Adrenal gland (tissue), 9 donors: ENCODE measurements at regions not wholly inside any gene's neighbourhood (a gene's known extent, or its start where the extent isn't known, plus 50 kb on each side); places are given as distances from the start of the nearest gene placed in this dataset.

Experiments used
- DNase-seq, 7 donors: peaks; one replicate each; pipeline ENCODE4 v3.0.0-alpha.2; 2019 to 2020
- H3K27ac ChIP-seq, 5 donors: fragments of 200-600 bp; sonication (generic) in 4 of 5; 1 replicate in 3 of 5; 2 replicates in 2 of 5; pipeline versions ENCODE4 v1.5.1 to v1.8.0; 2016 to 2020; ENCODE audit warnings: mild to moderate bottlenecking in 1 of 5
- H3K27me3 ChIP-seq: fragments of 200-600 bp; 2 replicates; pipeline ENCODE4 v1.8.0; 2021
- H3K36me3 ChIP-seq, 2 donors: fragments of 200-600 bp; replicated peaks in 1 of 2; 1 replicate in 1 of 2; 2 replicates in 1 of 2; pipeline versions ENCODE4 v1.5.1 to v1.8.0; 2018 to 2022
- H3K4me1 ChIP-seq, 2 donors: fragments of 200-600 bp; replicated peaks in 1 of 2; 1 replicate in 1 of 2; 2 replicates in 1 of 2; pipeline versions ENCODE4 v1.5.1 to v1.8.0; 2018 to 2021
- H3K4me3 ChIP-seq, 4 donors: fragments of 200-600 bp; sonication (generic) in 3 of 4; one replicate each; pipeline ENCODE4 v1.5.1; 2016 to 2018
- H3K9me3 ChIP-seq, 3 donors: fragments of 200-600 bp; sonication (generic) in 1 of 3; replicated peaks in 1 of 3; 1 replicate in 2 of 3; 2 replicates in 1 of 3; pipeline versions ENCODE4 v1.5.1 to v1.8.0; 2016 to 2021
- CTCF ChIP-seq, 6 experiments: fragments of 450-650 bp in 4 of 6; fragments of 200-600 bp in 2 of 6; sonication (generic) in 1 of 6; IDR thresholded peaks; 1 replicate in 5 of 6; 2 replicates in 1 of 6; pipeline versions ENCODE4 v1.5.1 to v1.8.0; 2016 to 2021; ENCODE audit warnings: antibody characterized with exemption in 6 of 6, mild to moderate bottlenecking in 2 of 6, moderate library complexity in 1 of 6
- POLR2A ChIP-seq, 2 donors: fragments of 450-650 bp; IDR thresholded peaks; one replicate each; pipeline ENCODE4 v1.6.1; 2017; ENCODE audit warnings: antibody characterized with exemption in 2 of 2, mild to moderate bottlenecking in 2 of 2, moderate library complexity in 1 of 2
- WGBS, 4 donors: extraction: QIAGEN DNeasy Blood & Tissue Kit in 2 of 4; methylation state at CpG; one replicate each; pipeline versions ENCODE4 v1.1.5 to v1.1.7; 2013 to 2017; 5-methylcytosine and 5-hydroxymethylcytosine counted together
- intact Hi-C, 2 donors: fragments of 100-400 bp; cut with DNase I; formaldehyde crosslinking; loops; one replicate each; pipeline versions ENCODE4 v1.14.1 to v1.15.0; 2022 to 2023
- donor health status: healthy with polysubstance abuse.
- donor health status: Bipolar disorder and iron deficiency.
- donor health status: DM: yes; HTN: yes; CAD: no.
- donor health status: DM: no; HTN: no; CAD: no.
- donor health status: DM: no; HTN: no; CAD: no.

GRCh38 chr16:6898896-6899295 lies 433.7 kb upstream of the RBFOX1 start:
- no peak for DNase-seq
- Histone ChIP-seq H3K27me3 (no peaks in the 10 kb centered on the region), H3K36me3 (no peaks in the 10 kb centered on the region), H3K9me3 (no peaks in the 10 kb centered on the region), H3K4me1 (no peaks in the 10 kb centered on the region), H3K27ac (no peak overlapping the region), H3K4me3 (no peak overlapping the region)
- 74 to 87% (median 81%) methylated on average over 10 of the region's 10 CpGs for WGBS, 4 donors
- TF ChIP-seq POLR2A (IDR thresholded peaks at IDR 0.05) (no peak), CTCF (IDR thresholded peaks at IDR 0.05) (no peak)
- intact Hi-C loops = no loop called here

DNA sequence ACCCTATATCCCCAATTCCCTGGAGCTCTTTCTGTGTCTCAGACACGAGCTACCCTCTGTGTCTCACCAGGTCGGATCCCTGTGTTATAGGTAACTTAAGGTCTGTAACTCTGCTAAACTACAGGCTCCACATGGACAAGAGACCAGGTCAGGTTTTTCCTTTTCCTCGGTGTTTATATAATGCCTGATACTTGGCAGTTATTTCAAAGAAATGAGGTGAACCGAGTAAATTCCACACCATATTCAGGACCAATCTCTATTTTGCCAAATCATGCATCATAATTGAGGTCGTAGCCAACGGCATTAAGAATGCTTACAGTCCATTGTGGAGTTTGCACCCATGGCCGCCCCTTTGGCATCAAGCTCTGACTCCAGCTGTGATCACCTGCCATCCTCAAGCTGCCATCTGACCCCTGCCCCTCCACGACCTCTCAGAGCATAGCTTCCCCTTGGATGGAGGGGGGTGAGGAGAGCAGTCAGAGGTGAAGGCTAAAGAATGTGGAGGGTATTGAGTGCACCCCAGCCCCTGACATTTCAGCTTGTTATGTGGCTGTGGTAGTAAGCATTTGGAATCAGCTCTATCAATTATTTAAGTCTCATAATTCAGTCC lies 434.7 kb upstream of the RBFOX1 start:
- Histone ChIP-seq H3K27ac (no peak overlapping the region), H3K27me3 (no peaks in the 10 kb centered on the region), H3K9me3 (no peaks in the 10 kb centered on the region), H3K4me1 (no peaks in the 10 kb centered on the region), H3K36me3 (no peaks in the 10 kb centered on the region), H3K4me3 (no peak overlapping the region)
- intact Hi-C loops = no loop called here
- TF ChIP-seq POLR2A (IDR thresholded peaks at IDR 0.05) (no peak), CTCF (IDR thresholded peaks at IDR 0.05) (no peak)
- no peak for DNase-seq
- WGBS, 4 donors = 46 to 59% (median 50%) methylated on average over 8 of the region's 8 CpGs

GRCh38 chr16:6892966-6893365 lies 439.7 kb upstream of the RBFOX1 start:
- Histone ChIP-seq H3K27ac (no peak overlapping the region), H3K4me1 (no peaks in the 10 kb centered on the region), H3K36me3 (no peaks in the 10 kb centered on the region), H3K4me3 (no peak overlapping the region), H3K9me3 (no peaks in the 10 kb centered on the region), H3K27me3 (no peaks in the 10 kb centered on the region)
- WGBS, 4 donors = 38 to 43% (median 40%) methylated on average over 4 of the region's 4 CpGs
- no peak for TF ChIP-seq CTCF (IDR thresholded peaks at IDR 0.05)
- TF ChIP-seq POLR2A (IDR thresholded peaks at IDR 0.05) = no peak
- DNase-seq = no peak
- intact Hi-C loops = no loop called here

DNA sequence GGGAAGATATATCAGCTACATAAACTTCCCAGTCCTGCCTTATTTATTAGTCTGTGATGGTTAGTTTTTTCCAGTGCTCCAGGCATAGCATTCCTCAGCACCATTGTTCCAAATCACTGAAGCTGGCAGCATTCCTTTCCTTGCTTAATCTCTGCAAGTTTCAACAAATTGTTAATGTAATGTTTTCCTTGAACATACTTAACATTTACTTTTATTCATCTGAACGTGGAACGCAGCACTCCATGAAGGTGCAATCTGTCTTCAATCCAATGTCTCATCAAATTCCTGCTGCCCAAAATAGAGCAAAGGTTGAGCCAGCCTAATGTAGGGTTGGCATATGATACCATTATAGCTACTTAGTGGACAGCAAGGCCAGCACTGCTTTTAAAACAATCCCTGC lies 441.1 kb upstream of the RBFOX1 start:
- intact Hi-C loops = no loop called here
- Histone ChIP-seq H3K27me3 (no peaks in the 10 kb centered on the region), H3K4me1 (no peaks in the 10 kb centered on the region), H3K36me3 (no peaks in the 10 kb centered on the region), H3K4me3 (no peak overlapping the region), H3K9me3 (no peaks in the 10 kb centered on the region), H3K27ac (no peak overlapping the region)
- DNase-seq = no peak
- no peak for TF ChIP-seq CTCF (IDR thresholded peaks at IDR 0.05)
- TF ChIP-seq POLR2A (IDR thresholded peaks at IDR 0.05) = no peak
- WGBS, 4 donors = 37 to 41% (median 40%) methylated on average over 2 of the region's 2 CpGs
